Middle frontal gyrus (tissue), 1 donor: ENCODE measurements at regions not wholly inside any gene's neighbourhood (a gene's known extent, or its start where the extent isn't known, plus 50 kb on each side); places are given as distances from the start of the nearest gene placed in this dataset.
A peak's percentile ranks its signal among the peaks of the same experiment; 100 is the strongest.
"Not testable (repeated sequence)": the region's sequence is repeated elsewhere in the genome, so short reads cannot be mapped to it uniquely, and the experiment has no call there.

ENCODE experiments used
- DNase-seq: peaks from one replicate; pipeline ENCODE4 v3.0.0-alpha.2; 2015; ENCODE audit warnings: low spot score; ENCODE audit errors: extremely low spot score

- no peak for DNase-seq
These were observed 1000.5 kb upstream of the CRIM1 start for GRCh38 chr2:35355056-35355455.

GRCh38 chr2:35347561-35347960, 1008.0 kb upstream of the CRIM1 start:
- DNase-seq: peak; percentile 97

- no peak for DNase-seq
These were observed 1012.4 kb upstream of the CRIM1 start for GRCh38 chr2:35343135-35343534.

- no peak for DNase-seq
These were observed 1016.4 kb upstream of the CRIM1 start for GRCh38 chr2:35339211-35339610.

GRCh38 chr2:35337922-35338321, 1017.7 kb upstream of the CRIM1 start:
- DNase-seq: no peak

- DNase-seq: no peak
These were observed 1041.5 kb upstream of the CRIM1 start for GRCh38 chr2:35314049-35314448.

- no peak for DNase-seq
These were observed 1054.2 kb upstream of the CRIM1 start for GRCh38 chr2:35301369-35301768.

- no peak for DNase-seq
These were observed 1057.1 kb upstream of the CRIM1 start for GRCh38 chr2:35298493-35298892.

GRCh38 chr2:35297403-35297802, 1058.2 kb upstream of the CRIM1 start:
- DNase-seq: no peak

GRCh38 chr2:35294636-35295263, 1060.8 kb upstream of the CRIM1 start:
- DNase-seq: no peak

GRCh38 chr2:35293261-35293660, 1062.3 kb upstream of the CRIM1 start:
- DNase-seq: no peak

GRCh38 chr2:35292199-35292598, 1063.4 kb upstream of the CRIM1 start:
- DNase-seq: no peak

- DNase-seq: no peak
These were observed 1073.9 kb upstream of the CRIM1 start for GRCh38 chr2:35281702-35282101.

GRCh38 chr2:35255826-35256225, 1099.8 kb upstream of the CRIM1 start:
- no peak for DNase-seq

- no peak for DNase-seq
These were observed 1104.4 kb upstream of the CRIM1 start for GRCh38 chr2:35251156-35251555.

- no peak for DNase-seq
These were observed 1108.9 kb upstream of the CRIM1 start for GRCh38 chr2:35246702-35247101.

GRCh38 chr2:35228584-35228983, 1127.0 kb upstream of the CRIM1 start:
- DNase-seq: no peak

GRCh38 chr2:35220461-35220860, 1135.1 kb upstream of the CRIM1 start:
- no peak for DNase-seq

GRCh38 chr2:35204881-35205280, 1150.7 kb upstream of the CRIM1 start:
- no peak for DNase-seq

GRCh38 chr2:35204323-35204722, 1151.3 kb upstream of the CRIM1 start:
- no peak for DNase-seq

GRCh38 chr2:35199298-35199697, 1156.3 kb upstream of the CRIM1 start:
- DNase-seq: no peak

- no peak for DNase-seq
These were observed 1169.6 kb upstream of the CRIM1 start for GRCh38 chr2:35185861-35186412.

- DNase-seq: no peak
These were observed 1171.1 kb upstream of the CRIM1 start for GRCh38 chr2:35184471-35184870.

GRCh38 chr2:35176726-35177125, 1178.9 kb upstream of the CRIM1 start:
- not testable (repeated sequence) for DNase-seq
